K562 (cell line): ENCODE measurements at regions not wholly inside any gene's neighbourhood (a gene's known extent, or its start where the extent isn't known, plus 50 kb on each side); places are given as distances from the start of the nearest gene placed in this dataset.

Experiments used
- ATAC-seq: fragments of 200-7000 bp; cut with Tn5 transposase; 3 replicates; pipeline ENCODE4 v1.9.1; 2020; ENCODE audit warnings: moderate library complexity
- BruUV-seq: library from RNA; stranded (reverse); fragments of 400-500 nt; replicated peaks from 2 replicates; lab custom pipeline; 2021; lab: Mats Ljungman, UMichigan
- CTCF ChIA-PET: fragments of 300-600 bp; formaldehyde crosslinking; extraction: SDS; loops from one replicate; lab custom pipeline; 2021; ENCODE audit warnings: low intra/inter-chr PET ratio; lab: Yijun Ruan, JAX
- POLR2A ChIA-PET: fragments of 300-600, 350-650 bp; sonication (Branson Sonifier 250); formaldehyde crosslinking; extraction: SDS; loops from one replicate; lab custom pipeline; 2021; ENCODE audit warnings: antibody characterized with exemption, inconsistent platforms; lab: Yijun Ruan, JAX
- DNase-seq, 4 experiments: peaks; one replicate each; pipeline versions ENCODE4 v3.0.0 to v3.0.0-alpha.2; 2011 to 2018; ENCODE audit warnings: low spot score in 3 of 4, mixed read lengths in 3 of 4; ENCODE audit errors: extremely low read depth in 1 of 4
- FAIRE-seq: peaks from 2 replicates; lab custom pipeline; 2011; peaks lifted over from hg19 to GRCh38; lab: Jason Lieb, UNC
- H2AFZ ChIP-seq: 2 replicates; pipeline ENCODE4 v1.6.0; 2011; ENCODE audit warnings: low read depth, low read length, control low read depth, inconsistent platforms
- H3K27ac ChIP-seq: fragments of 200-600 bp; 3 replicates; pipeline ENCODE4 v1.8.0; 2011; ENCODE audit warnings: low read depth, mild to moderate bottlenecking, control low read depth, inconsistent platforms, low read length, moderate library complexity, mixed read lengths; ENCODE audit errors: extremely low read depth
- H3K27me3 ChIP-seq, 2 experiments: fragments of 300-600 bp in 1 of 2; 2 replicates in 1 of 2; 3 replicates in 1 of 2; pipeline versions ENCODE4 v1.6.0 to v1.8.0; 2011; ENCODE audit warnings: inconsistent platforms in 2 of 2, low read length in 2 of 2, mild to moderate bottlenecking in 1 of 2, mixed read lengths in 1 of 2, moderate library complexity in 1 of 2; ENCODE audit not compliant: control insufficient read depth in 2 of 2, insufficient read depth in 2 of 2
- H3K36me3 ChIP-seq: fragments of 300-600 bp; 3 replicates; pipeline ENCODE4 v1.8.0; 2011; ENCODE audit warnings: mild to moderate bottlenecking, low read length, inconsistent platforms; ENCODE audit not compliant: control insufficient read depth, insufficient read depth
- H3K4me1 ChIP-seq, 2 experiments: fragments of 200-600 bp in 1 of 2; replicated peaks in 1 of 2; 2 replicates in 1 of 2; 3 replicates in 1 of 2; pipeline versions ENCODE4 v1.5.1 to v1.8.0; 2011; ENCODE audit warnings: inconsistent platforms in 2 of 2, low read length in 2 of 2, mild to moderate bottlenecking in 1 of 2, mixed read lengths in 1 of 2, moderate library complexity in 1 of 2; ENCODE audit not compliant: control insufficient read depth in 2 of 2, insufficient read depth in 2 of 2
- H3K4me2 ChIP-seq: 2 replicates; pipeline ENCODE4 v1.6.1; 2011; ENCODE audit warnings: low read length, control low read depth, inconsistent platforms, mixed read lengths; ENCODE audit not compliant: insufficient read depth
- H3K4me3 ChIP-seq: fragments of 200-600 bp; sonication (generic), shearing (Covaris generic); 2 replicates; pipeline ENCODE4 v1.5.1; 2016; ENCODE audit warnings: control low read depth, inconsistent platforms
- H3K79me2 ChIP-seq: fragments of 200-600 bp; 3 replicates; pipeline ENCODE4 v1.8.0; 2011; ENCODE audit warnings: low read length, inconsistent platforms; ENCODE audit not compliant: control insufficient read depth, insufficient read depth
- H3K9ac ChIP-seq, 2 experiments: 2 replicates each; pipeline versions ENCODE4 v1.6.0 to v1.6.1; 2011; ENCODE audit warnings: low read depth in 2 of 2, low read length in 2 of 2, control low read depth in 1 of 2, inconsistent platforms in 1 of 2, mild to moderate bottlenecking in 1 of 2, mixed read lengths in 1 of 2; ENCODE audit not compliant: insufficient read depth in 1 of 2
- H3K9me1 ChIP-seq: one replicate; pipeline ENCODE4 v1.6.0; 2011; ENCODE audit warnings: inconsistent platforms, mild to moderate bottlenecking, low read length, moderate library complexity; ENCODE audit not compliant: control insufficient read depth, insufficient read depth
- H3K9me3 ChIP-seq: replicated peaks from 2 replicates; pipeline ENCODE4 v1.5.1; 2011; ENCODE audit warnings: low read depth, low read length, inconsistent platforms; ENCODE audit not compliant: control insufficient read depth, insufficient read depth
- H4K20me1 ChIP-seq: replicated peaks from 2 replicates; pipeline ENCODE4 v1.6.1; 2011; ENCODE audit warnings: low read length, inconsistent platforms, mixed read lengths; ENCODE audit not compliant: control insufficient read depth, insufficient read depth
- AFF4 ChIP-seq: sonication (generic); formaldehyde crosslinking; IDR thresholded peaks from 2 replicates; pipeline ENCODE4 v1.8.0; 2023; ENCODE audit warnings: mild to moderate bottlenecking, missing genetic modification reagents
- C11orf30 ChIP-seq: fragments of 450-650 bp; IDR thresholded peaks from 2 replicates; pipeline ENCODE4 v1.6.1; 2016; ENCODE audit warnings: low read depth, mild to moderate bottlenecking
- CBX8 ChIP-seq: fragments of 200-600 bp; sonication (generic); IDR thresholded peaks from 2 replicates; pipeline ENCODE4 v1.6.1; 2012; ENCODE audit warnings: borderline replicate concordance, mixed run types, low read depth, mild to moderate bottlenecking, moderate library complexity, mixed read lengths, low read length, control low read depth, inconsistent platforms; ENCODE audit not compliant: poor library complexity, severe bottlenecking; ENCODE audit errors: extremely low read depth
- CEBPB ChIP-seq: fragments of 450-650 bp; IDR thresholded peaks from 2 replicates; pipeline ENCODE4 v1.6.1; 2016; ENCODE audit warnings: missing genetic modification characterization, missing compliant biosample characterization
- IFI16 ChIP-seq: fragments of 250-450 bp; sonication (Bioruptor Pico); IDR thresholded peaks from 2 replicates; pipeline ENCODE4 v2.1.2; 2022; ENCODE audit warnings: mild to moderate bottlenecking, inconsistent platforms
- NCOA4 ChIP-seq: fragments of 450-650 bp; IDR thresholded peaks from 2 replicates; pipeline ENCODE4 v1.6.1; 2018; ENCODE audit warnings: mild to moderate bottlenecking; ENCODE audit not compliant: partially characterized antibody
- NFATC3 ChIP-seq: fragments of 450-650 bp; IDR thresholded peaks from 2 replicates; pipeline ENCODE4 v1.6.1; 2017; ENCODE audit warnings: mild to moderate bottlenecking
- RBM22 ChIP-seq: fragments of 200-400 bp; formaldehyde crosslinking; IDR thresholded peaks from 2 replicates; pipeline ENCODE4 v1.6.1; 2018; ENCODE audit warnings: low read length, low read depth; ENCODE audit not compliant: poor library complexity, severe bottlenecking
- SRSF1 ChIP-seq: fragments of 200-400 bp; formaldehyde crosslinking; IDR thresholded peaks from 2 replicates; pipeline ENCODE4 v1.6.1; 2017; ENCODE audit warnings: mild to moderate bottlenecking, low read depth, low read length, moderate library complexity
- TGIF2 ChIP-seq: sonication (generic); formaldehyde crosslinking; IDR thresholded peaks from 2 replicates; pipeline ENCODE4 v1.8.1; 2022; ENCODE audit warnings: mild to moderate bottlenecking, missing genetic modification reagents, moderate library complexity
- ZNF146 ChIP-seq: IDR thresholded peaks from one replicate; pipeline ENCODE4 v1.6.1; 2018; ENCODE audit warnings: missing compliant biosample characterization; ENCODE audit not compliant: unreplicated experiment
- ZNF696 ChIP-seq: fragments of 250-450 bp; sonication (Bioruptor Pico); conservative IDR thresholded peaks from 2 replicates; pipeline ENCODE4 v1.4.0; 2020; ENCODE audit warnings: mild to moderate bottlenecking, moderate library complexity
- WGBS: fragments of 100-300 bp; shearing (Covaris generic); methylation state at CpG from one replicate; pipeline ENCODE4 v1.1.6; 2016; ENCODE audit warnings: low coverage, mixed read lengths; ENCODE audit not compliant: insufficient coverage; ENCODE audit errors: missing lambda C conversion rate; 5-methylcytosine and 5-hydroxymethylcytosine counted together
- in situ Hi-C: fragments of 300-500 bp; cut with MboI; formaldehyde crosslinking; loops from 4 replicates; pipeline ENCODE4 v1.15.0; 2018; ENCODE audit warnings: inconsistent platforms, mixed read lengths
- intact Hi-C: fragments of 100-400 bp; cut with micrococcal nuclease; formaldehyde crosslinking; loops from 2 replicates; pipeline ENCODE4 v1.14.2; 2022

- H3K79me2 ChIP-seq: no peaks in the 10 kb centered on the region
- DNase-seq (no peak), ATAC-seq (no peak)
- H3K27ac ChIP-seq: no peak overlapping the region
- ChIA-PET POLR2A (no interaction called here), CTCF (no interaction called here)
- no peak overlapping the region for H3K4me2 ChIP-seq
- no peaks in the 10 kb centered on the region; the same call in 1 of the 2 replicates for H3K9me3 ChIP-seq
- 0% methylated on average over 1 of the region's 1 CpG for WGBS
- no peaks in the 10 kb centered on the region for H3K27me3 ChIP-seq
- H3K4me1 ChIP-seq: no peaks in the 10 kb centered on the region
- in situ Hi-C loops (no loop called here), intact Hi-C loops (no loop called here)
- no peaks in the 10 kb centered on the region for H4K20me1 ChIP-seq
- TF ChIP-seq NFATC3: no peak
- TF ChIP-seq CBX8: no peak
- no peak for TF ChIP-seq NCOA4
- TF ChIP-seq TGIF2 (CRISPR knock-in tag): no peak
- no peak for TF ChIP-seq SRSF1
- TF ChIP-seq C11orf30: no peak
- no peak for TF ChIP-seq ZNF146
- no peak for TF ChIP-seq CEBPB (tag)
- no peak for TF ChIP-seq RBM22
- TF ChIP-seq AFF4: no peak
- no peak for TF ChIP-seq IFI16
- TF ChIP-seq ZNF696 (CRISPR knock-in tag): no peak
- TF ChIP-seq, all 486 proteins: peak for 0
- Histone ChIP-seq H3K4me3 (no peak overlapping the region), H3K36me3 (no peaks in the 10 kb centered on the region), H2AFZ (no peak overlapping the region), H3K9me1 (no peaks in the 10 kb centered on the region), H3K9ac (no peak overlapping the region)
- FAIRE-seq: no peak
- no TSS peak for BruUV-seq
Observed at GRCh38 chr1:118660769-118661168, 327.4 kb downstream of the TBX15 start.
